PC-3 (cell line): ENCODE measurements at regions not wholly inside any gene's neighbourhood (a gene's known extent, or its start where the extent isn't known, plus 50 kb on each side); places are given as distances from the start of the nearest gene placed in this dataset.

ENCODE experiments used
- ATAC-seq: fragments of 200-7000 bp; cut with Tn5 transposase; 2 replicates; pipeline ENCODE4 v1.9.1; 2020; ENCODE audit warnings: mild to moderate bottlenecking, moderate library complexity
- BruUV-seq: library from RNA; stranded (reverse); fragments of 400-500 nt; replicated peaks from 2 replicates; lab custom pipeline; 2021; lab: Mats Ljungman, UMichigan
- CTCF ChIA-PET: fragments of 300-600 bp; sonication (Branson Sonifier 250); formaldehyde crosslinking; loops from one replicate; lab custom pipeline; 2022; ENCODE audit warnings: antibody characterized with exemption; lab: Charles Lee
- POLR2A ChIA-PET: fragments of 300-600 bp; sonication (Branson Sonifier 250); formaldehyde crosslinking; loops from one replicate; lab custom pipeline; 2022; ENCODE audit warnings: antibody characterized with exemption; ENCODE audit not compliant: unreplicated experiment; lab: Charles Lee
- DNase-seq: peaks from one replicate; pipeline ENCODE4 v3.0.0-alpha.2; 2015
- H2AFZ ChIP-seq: fragments of 300-600 bp; sonication (generic); 2 replicates; pipeline ENCODE4 v1.6.0; 2016; ENCODE audit warnings: antibody characterized with exemption, low read length
- H3F3A ChIP-seq: fragments of 300-600 bp; sonication (generic); one replicate; pipeline ENCODE4 v1.6.0; 2017; ENCODE audit warnings: antibody characterized with exemption, low read length, control low read depth, mild to moderate bottlenecking; ENCODE audit not compliant: unreplicated experiment
- H3K27ac ChIP-seq: fragments of 300-600 bp; sonication (generic); 2 replicates; pipeline ENCODE4 v1.5.1; 2016; ENCODE audit warnings: mild to moderate bottlenecking, low read length
- H3K27me3 ChIP-seq: fragments of 300-600 bp; sonication (generic); 2 replicates; pipeline ENCODE4 v1.6.1; 2016; ENCODE audit warnings: low read length, mixed read lengths
- H3K36me3 ChIP-seq: fragments of 300-600 bp; sonication (generic); 2 replicates; pipeline ENCODE4 v1.6.1; 2016; ENCODE audit warnings: low read depth, mixed run types, low read length, mixed read lengths
- H3K4me1 ChIP-seq: fragments of 300-600 bp; sonication (generic); 2 replicates; pipeline ENCODE4 v1.5.1; 2016; ENCODE audit warnings: low read length; ENCODE audit not compliant: insufficient read depth
- H3K4me2 ChIP-seq: fragments of 300-600 bp; sonication (generic); 2 replicates; pipeline ENCODE4 v1.6.0; 2016; ENCODE audit warnings: low read length
- H3K4me3 ChIP-seq: fragments of 300-600 bp; sonication (generic); 2 replicates; pipeline ENCODE4 v1.5.1; 2016; ENCODE audit warnings: mild to moderate bottlenecking, low read length, mixed read lengths
- H3K79me2 ChIP-seq: fragments of 300-600 bp; sonication (generic); 2 replicates; pipeline ENCODE4 v1.6.1; 2017; ENCODE audit warnings: low read length, mixed read lengths
- H3K9ac ChIP-seq: fragments of 300-600 bp; sonication (generic); 2 replicates; pipeline ENCODE4 v1.6.0; 2016; ENCODE audit warnings: mild to moderate bottlenecking, low read length
- H3K9me2 ChIP-seq: fragments of 300-600 bp; sonication (generic); replicated peaks from 2 replicates; pipeline ENCODE4 v1.6.1; 2016; ENCODE audit warnings: mixed run types, low read length, mixed read lengths
- H3K9me3 ChIP-seq: fragments of 300-600 bp; sonication (generic); 2 replicates; pipeline ENCODE4 v1.6.1; 2016; ENCODE audit warnings: low read length, mixed read lengths
- H4K20me1 ChIP-seq: fragments of 300-600 bp; sonication (generic); 2 replicates; pipeline ENCODE4 v1.6.1; 2016; ENCODE audit warnings: low read length, mixed read lengths
- CTCF ChIP-seq: fragments of 300-600 bp; sonication (generic); conservative IDR thresholded peaks from 2 replicates; pipeline ENCODE4 v1.5.1; 2017; ENCODE audit warnings: antibody characterized with exemption, low read depth, mild to moderate bottlenecking, low read length
- EZH2 ChIP-seq: fragments of 300-600 bp; sonication (generic); IDR thresholded peaks from one replicate; pipeline ENCODE4 v1.6.1; 2017; ENCODE audit warnings: antibody characterized with exemption, mild to moderate bottlenecking, low read length; ENCODE audit not compliant: unreplicated experiment
- EZH2phosphoT487 ChIP-seq: fragments of 300-600 bp; sonication (generic); IDR thresholded peaks from 2 replicates; pipeline ENCODE4 v1.6.1; 2018; ENCODE audit warnings: mild to moderate bottlenecking, antibody characterized with exemption, low read length, borderline replicate concordance
- intact Hi-C: fragments of 100-400 bp; cut with micrococcal nuclease; formaldehyde crosslinking; loops from 2 replicates; pipeline ENCODE4 v1.9.0; 2023

- Histone ChIP-seq H3K9me3 (no peaks in the 10 kb centered on the region), H4K20me1 (no peaks in the 10 kb centered on the region), H3K27ac (no peak overlapping the region), H3K27me3 (no peaks in the 10 kb centered on the region), H3K9me2 (no peaks in the 10 kb centered on the region), H3K4me1 (no peaks in the 10 kb centered on the region), H3K4me2 (no peak overlapping the region), H2AFZ (no peak overlapping the region), H3K9ac (no peak overlapping the region), H3K79me2 (no peaks in the 10 kb centered on the region), H3K36me3 (no peaks in the 10 kb centered on the region), H3K4me3 (no peak overlapping the region), H3F3A (no peaks in the 10 kb centered on the region)
- TF ChIP-seq EZH2 (no peak), CTCF (no peak), EZH2phosphoT487 (no peak)
- DNase-seq (no peak), ATAC-seq (no peak)
- BruUV-seq, result no TSS peak
- CTCF ChIA-PET, result no interaction called here
- intact Hi-C loops, result no loop called here
- POLR2A ChIA-PET, result no interaction called here
Measured at GRCh38 chr2:181241797-181242196, 215.4 kb upstream of the ITGA4 start.

GRCh38 chr2:181242262-181242661 is 214.9 kb upstream of the ITGA4 start:
- BruUV-seq, result no TSS peak
- Histone ChIP-seq H4K20me1 (no peaks in the 10 kb centered on the region), H3K79me2 (no peaks in the 10 kb centered on the region), H3K9me2 (no peaks in the 10 kb centered on the region), H3K4me1 (no peaks in the 10 kb centered on the region), H2AFZ (no peak overlapping the region), H3K36me3 (no peaks in the 10 kb centered on the region), H3K9ac (no peak overlapping the region), H3K27ac (no peak overlapping the region), H3K27me3 (no peaks in the 10 kb centered on the region), H3F3A (no peaks in the 10 kb centered on the region), H3K4me3 (no peak overlapping the region), H3K9me3 (no peaks in the 10 kb centered on the region), H3K4me2 (no peak overlapping the region)
- no peak for TF ChIP-seq EZH2phosphoT487
- no peak for TF ChIP-seq CTCF
- TF ChIP-seq EZH2, result no peak
- CTCF ChIA-PET, result no interaction called here
- ATAC-seq, result no peak
- POLR2A ChIA-PET, result no interaction called here
- DNase-seq, result no peak
- intact Hi-C loops, result no loop called here

GRCh38 chr2:181243319-181243718 is 213.9 kb upstream of the ITGA4 start:
- no peaks in the 10 kb centered on the region for H3K4me1 ChIP-seq
- no peak overlapping the region for H2AFZ ChIP-seq
- no TSS peak for BruUV-seq
- TF ChIP-seq EZH2, result no peak
- no peak for TF ChIP-seq EZH2phosphoT487
- no peak for TF ChIP-seq CTCF
- POLR2A ChIA-PET, result interaction anchor here (0.7 kb wide), 1 partner anchor 248 kb away, joined by 3 read pairs; no protein-coding TSS in a partner anchor
- no peak for ATAC-seq
- no peaks in the 10 kb centered on the region for H3F3A ChIP-seq
- no peak overlapping the region for H3K9ac ChIP-seq
- no peaks in the 10 kb centered on the region for H3K79me2 ChIP-seq
- H3K4me2 ChIP-seq, result no peak overlapping the region
- H3K9me2 ChIP-seq, result no peaks in the 10 kb centered on the region
- DNase-seq, result no peak
- no peaks in the 10 kb centered on the region for H3K27me3 ChIP-seq
- CTCF ChIA-PET, result interaction anchor here (0.5 kb wide), 1 partner anchor 223 kb away, joined by 3 read pairs; no protein-coding TSS in a partner anchor
- H3K9me3 ChIP-seq, result no peaks in the 10 kb centered on the region
- no peak overlapping the region for H3K27ac ChIP-seq
- H3K36me3 ChIP-seq, result no peaks in the 10 kb centered on the region
- intact Hi-C loops, result no loop called here
- H3K4me3 ChIP-seq, result no peak overlapping the region
- no peaks in the 10 kb centered on the region for H4K20me1 ChIP-seq
